ENCODE measurements at regions not wholly inside any gene's neighbourhood (a gene's known extent, or its start where the extent isn't known, plus 50 kb on each side); places are given as distances from the start of the nearest gene placed in this dataset.

- TF ChIP-seq GABPA (IDR thresholded peaks at IDR 0.05; ENCODE audit: low read depth) (no peak), SMC3 (IDR thresholded peaks at IDR 0.05; ENCODE audit: borderline replicate concordance, low read length) (no peak), ZSCAN29 (IDR thresholded peaks at IDR 0.05) (no peak), SRF (IDR thresholded peaks at IDR 0.05; ENCODE audit: low read depth in 2 of 2, low read length in 2 of 2) (no peak), MYC (IDR thresholded peaks at IDR 0.05; ENCODE audit: insufficient read depth, insufficient read length, insufficient replicate concordance, low read length, severe bottlenecking) (no peak), E4F1 (IDR thresholded peaks at IDR 0.05; ENCODE audit: borderline replicate concordance, partially characterized antibody) (no peak), ZNF592 (IDR thresholded peaks at IDR 0.05) (no peak)
These were observed 285.1 kb downstream of the BMP7 start (continued) for GRCh38 chr20:56981301-56981700.
